WTC11 (cell line): ENCODE measurements at regions not wholly inside any gene's neighbourhood (a gene's known extent, or its start where the extent isn't known, plus 50 kb on each side); places are given as distances from the start of the nearest gene placed in this dataset.

Experiments used
- CTCF ChIP-seq: fragments of 200-600 bp; IDR thresholded peaks from 2 replicates; pipeline ENCODE4 v1.8.0; 2022; ENCODE audit warnings: antibody characterized with exemption
- NFATC4 ChIP-seq: fragments of 250-450 bp; sonication (Bioruptor Pico); IDR thresholded peaks from 2 replicates; pipeline ENCODE4 v1.9.0; 2021; ENCODE audit warnings: mild to moderate bottlenecking
- TCF7 ChIP-seq: sonication (generic); formaldehyde crosslinking; IDR thresholded peaks from 2 replicates; pipeline ENCODE4 v1.8.0; 2022; ENCODE audit warnings: mild to moderate bottlenecking, low read depth, missing genetic modification reagents, moderate library complexity
- ZNF232 ChIP-seq: sonication (generic); formaldehyde crosslinking; IDR thresholded peaks from 2 replicates; pipeline ENCODE4 v1.8.0; 2022; ENCODE audit warnings: mild to moderate bottlenecking, missing genetic modification reagents
- TF ChIP-seq, protein P1 (sequence below): sonication (generic); formaldehyde crosslinking; IDR thresholded peaks from 2 replicates; pipeline ENCODE4 v1.8.0; 2022; ENCODE audit warnings: mild to moderate bottlenecking, missing genetic modification reagents
- TF ChIP-seq, protein P2 (sequence below): sonication (generic); formaldehyde crosslinking; IDR thresholded peaks from 2 replicates; pipeline ENCODE4 v1.8.0; 2023; ENCODE audit warnings: missing genetic modification reagents, mild to moderate bottlenecking, borderline replicate concordance
- TF ChIP-seq, protein P3 (sequence below): sonication (generic); formaldehyde crosslinking; IDR thresholded peaks from 2 replicates; pipeline ENCODE4 v1.8.1; 2022; ENCODE audit warnings: low read depth, missing genetic modification reagents, borderline replicate concordance
- TF ChIP-seq, protein P4 (sequence below): fragments of 250-450 bp; sonication (Bioruptor Pico); IDR thresholded peaks from 2 replicates; pipeline ENCODE4 v1.9.0; 2021; ENCODE audit warnings: mild to moderate bottlenecking, borderline replicate concordance
- TF ChIP-seq, protein P5 (sequence below): sonication (generic); formaldehyde crosslinking; IDR thresholded peaks from 2 replicates; pipeline ENCODE4 v1.8.1; 2023; ENCODE audit warnings: mild to moderate bottlenecking, moderate library complexity, missing genetic modification reagents

DNA sequence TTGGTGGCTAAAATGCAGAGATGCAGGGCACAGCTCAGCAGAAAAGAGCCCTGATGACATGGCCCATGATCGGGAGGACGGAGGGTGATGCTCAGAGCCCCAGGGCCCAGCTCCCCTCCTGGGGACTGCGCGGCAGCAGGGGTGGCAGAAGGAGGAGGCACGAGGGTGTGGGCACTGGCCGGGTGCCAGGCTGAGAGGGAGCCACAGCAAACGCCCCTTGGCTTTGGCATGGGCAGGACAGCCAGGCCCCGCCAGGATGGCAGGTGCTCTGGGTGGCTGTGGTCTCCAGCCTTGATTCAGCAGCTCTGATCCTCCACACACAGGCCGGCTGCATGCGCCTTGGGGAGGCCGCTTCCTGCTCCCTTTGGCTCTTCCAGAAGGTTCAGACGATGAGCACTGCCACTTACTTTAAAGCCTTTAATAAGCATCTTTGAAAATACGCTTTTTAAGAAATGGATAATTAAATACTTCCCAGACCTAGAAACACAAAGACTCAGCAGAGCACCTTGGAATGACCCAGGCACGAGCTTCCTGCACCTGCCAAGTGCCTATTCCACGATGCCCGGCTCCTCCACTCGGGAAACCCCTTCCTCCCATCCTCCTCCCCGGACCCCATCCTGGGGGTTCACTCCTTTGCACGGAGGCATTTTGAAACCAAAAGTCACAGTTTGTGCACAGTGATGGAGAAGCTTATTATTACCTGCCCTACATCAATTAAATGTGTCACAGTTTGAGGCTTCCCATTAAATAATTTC, 78.5 kb upstream of the SNTG2 start:
- TF ChIP-seq, protein P1, sequence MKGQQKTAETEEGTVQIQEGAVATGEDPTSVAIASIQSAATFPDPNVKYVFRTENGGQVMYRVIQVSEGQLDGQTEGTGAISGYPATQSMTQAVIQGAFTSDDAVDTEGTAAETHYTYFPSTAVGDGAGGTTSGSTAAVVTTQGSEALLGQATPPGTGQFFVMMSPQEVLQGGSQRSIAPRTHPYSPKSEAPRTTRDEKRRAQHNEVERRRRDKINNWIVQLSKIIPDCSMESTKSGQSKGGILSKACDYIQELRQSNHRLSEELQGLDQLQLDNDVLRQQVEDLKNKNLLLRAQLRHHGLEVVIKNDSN (CRISPR knock-in tag) = no peak
- no peak for TF ChIP-seq ZNF232
- TF ChIP-seq CTCF = no peak
- TF ChIP-seq, protein P2, sequence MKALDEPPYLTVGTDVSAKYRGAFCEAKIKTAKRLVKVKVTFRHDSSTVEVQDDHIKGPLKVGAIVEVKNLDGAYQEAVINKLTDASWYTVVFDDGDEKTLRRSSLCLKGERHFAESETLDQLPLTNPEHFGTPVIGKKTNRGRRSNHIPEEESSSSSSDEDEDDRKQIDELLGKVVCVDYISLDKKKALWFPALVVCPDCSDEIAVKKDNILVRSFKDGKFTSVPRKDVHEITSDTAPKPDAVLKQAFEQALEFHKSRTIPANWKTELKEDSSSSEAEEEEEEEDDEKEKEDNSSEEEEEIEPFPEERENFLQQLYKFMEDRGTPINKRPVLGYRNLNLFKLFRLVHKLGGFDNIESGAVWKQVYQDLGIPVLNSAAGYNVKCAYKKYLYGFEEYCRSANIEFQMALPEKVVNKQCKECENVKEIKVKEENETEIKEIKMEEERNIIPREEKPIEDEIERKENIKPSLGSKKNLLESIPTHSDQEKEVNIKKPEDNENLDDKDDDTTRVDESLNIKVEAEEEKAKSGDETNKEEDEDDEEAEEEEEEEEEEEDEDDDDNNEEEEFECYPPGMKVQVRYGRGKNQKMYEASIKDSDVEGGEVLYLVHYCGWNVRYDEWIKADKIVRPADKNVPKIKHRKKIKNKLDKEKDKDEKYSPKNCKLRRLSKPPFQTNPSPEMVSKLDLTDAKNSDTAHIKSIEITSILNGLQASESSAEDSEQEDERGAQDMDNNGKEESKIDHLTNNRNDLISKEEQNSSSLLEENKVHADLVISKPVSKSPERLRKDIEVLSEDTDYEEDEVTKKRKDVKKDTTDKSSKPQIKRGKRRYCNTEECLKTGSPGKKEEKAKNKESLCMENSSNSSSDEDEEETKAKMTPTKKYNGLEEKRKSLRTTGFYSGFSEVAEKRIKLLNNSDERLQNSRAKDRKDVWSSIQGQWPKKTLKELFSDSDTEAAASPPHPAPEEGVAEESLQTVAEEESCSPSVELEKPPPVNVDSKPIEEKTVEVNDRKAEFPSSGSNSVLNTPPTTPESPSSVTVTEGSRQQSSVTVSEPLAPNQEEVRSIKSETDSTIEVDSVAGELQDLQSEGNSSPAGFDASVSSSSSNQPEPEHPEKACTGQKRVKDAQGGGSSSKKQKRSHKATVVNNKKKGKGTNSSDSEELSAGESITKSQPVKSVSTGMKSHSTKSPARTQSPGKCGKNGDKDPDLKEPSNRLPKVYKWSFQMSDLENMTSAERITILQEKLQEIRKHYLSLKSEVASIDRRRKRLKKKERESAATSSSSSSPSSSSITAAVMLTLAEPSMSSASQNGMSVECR = no peak
- TF ChIP-seq TCF7 (CRISPR knock-in tag) = no peak
- TF ChIP-seq NFATC4 (CRISPR knock-in tag) = no peak
- TF ChIP-seq, protein P3, sequence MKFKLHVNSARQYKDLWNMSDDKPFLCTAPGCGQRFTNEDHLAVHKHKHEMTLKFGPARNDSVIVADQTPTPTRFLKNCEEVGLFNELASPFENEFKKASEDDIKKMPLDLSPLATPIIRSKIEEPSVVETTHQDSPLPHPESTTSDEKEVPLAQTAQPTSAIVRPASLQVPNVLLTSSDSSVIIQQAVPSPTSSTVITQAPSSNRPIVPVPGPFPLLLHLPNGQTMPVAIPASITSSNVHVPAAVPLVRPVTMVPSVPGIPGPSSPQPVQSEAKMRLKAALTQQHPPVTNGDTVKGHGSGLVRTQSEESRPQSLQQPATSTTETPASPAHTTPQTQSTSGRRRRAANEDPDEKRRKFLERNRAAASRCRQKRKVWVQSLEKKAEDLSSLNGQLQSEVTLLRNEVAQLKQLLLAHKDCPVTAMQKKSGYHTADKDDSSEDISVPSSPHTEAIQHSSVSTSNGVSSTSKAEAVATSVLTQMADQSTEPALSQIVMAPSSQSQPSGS (CRISPR knock-in tag) = no peak
- TF ChIP-seq, protein P4, sequence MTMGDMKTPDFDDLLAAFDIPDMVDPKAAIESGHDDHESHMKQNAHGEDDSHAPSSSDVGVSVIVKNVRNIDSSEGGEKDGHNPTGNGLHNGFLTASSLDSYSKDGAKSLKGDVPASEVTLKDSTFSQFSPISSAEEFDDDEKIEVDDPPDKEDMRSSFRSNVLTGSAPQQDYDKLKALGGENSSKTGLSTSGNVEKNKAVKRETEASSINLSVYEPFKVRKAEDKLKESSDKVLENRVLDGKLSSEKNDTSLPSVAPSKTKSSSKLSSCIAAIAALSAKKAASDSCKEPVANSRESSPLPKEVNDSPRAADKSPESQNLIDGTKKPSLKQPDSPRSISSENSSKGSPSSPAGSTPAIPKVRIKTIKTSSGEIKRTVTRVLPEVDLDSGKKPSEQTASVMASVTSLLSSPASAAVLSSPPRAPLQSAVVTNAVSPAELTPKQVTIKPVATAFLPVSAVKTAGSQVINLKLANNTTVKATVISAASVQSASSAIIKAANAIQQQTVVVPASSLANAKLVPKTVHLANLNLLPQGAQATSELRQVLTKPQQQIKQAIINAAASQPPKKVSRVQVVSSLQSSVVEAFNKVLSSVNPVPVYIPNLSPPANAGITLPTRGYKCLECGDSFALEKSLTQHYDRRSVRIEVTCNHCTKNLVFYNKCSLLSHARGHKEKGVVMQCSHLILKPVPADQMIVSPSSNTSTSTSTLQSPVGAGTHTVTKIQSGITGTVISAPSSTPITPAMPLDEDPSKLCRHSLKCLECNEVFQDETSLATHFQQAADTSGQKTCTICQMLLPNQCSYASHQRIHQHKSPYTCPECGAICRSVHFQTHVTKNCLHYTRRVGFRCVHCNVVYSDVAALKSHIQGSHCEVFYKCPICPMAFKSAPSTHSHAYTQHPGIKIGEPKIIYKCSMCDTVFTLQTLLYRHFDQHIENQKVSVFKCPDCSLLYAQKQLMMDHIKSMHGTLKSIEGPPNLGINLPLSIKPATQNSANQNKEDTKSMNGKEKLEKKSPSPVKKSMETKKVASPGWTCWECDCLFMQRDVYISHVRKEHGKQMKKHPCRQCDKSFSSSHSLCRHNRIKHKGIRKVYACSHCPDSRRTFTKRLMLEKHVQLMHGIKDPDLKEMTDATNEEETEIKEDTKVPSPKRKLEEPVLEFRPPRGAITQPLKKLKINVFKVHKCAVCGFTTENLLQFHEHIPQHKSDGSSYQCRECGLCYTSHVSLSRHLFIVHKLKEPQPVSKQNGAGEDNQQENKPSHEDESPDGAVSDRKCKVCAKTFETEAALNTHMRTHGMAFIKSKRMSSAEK = no peak
- TF ChIP-seq, protein P5, sequence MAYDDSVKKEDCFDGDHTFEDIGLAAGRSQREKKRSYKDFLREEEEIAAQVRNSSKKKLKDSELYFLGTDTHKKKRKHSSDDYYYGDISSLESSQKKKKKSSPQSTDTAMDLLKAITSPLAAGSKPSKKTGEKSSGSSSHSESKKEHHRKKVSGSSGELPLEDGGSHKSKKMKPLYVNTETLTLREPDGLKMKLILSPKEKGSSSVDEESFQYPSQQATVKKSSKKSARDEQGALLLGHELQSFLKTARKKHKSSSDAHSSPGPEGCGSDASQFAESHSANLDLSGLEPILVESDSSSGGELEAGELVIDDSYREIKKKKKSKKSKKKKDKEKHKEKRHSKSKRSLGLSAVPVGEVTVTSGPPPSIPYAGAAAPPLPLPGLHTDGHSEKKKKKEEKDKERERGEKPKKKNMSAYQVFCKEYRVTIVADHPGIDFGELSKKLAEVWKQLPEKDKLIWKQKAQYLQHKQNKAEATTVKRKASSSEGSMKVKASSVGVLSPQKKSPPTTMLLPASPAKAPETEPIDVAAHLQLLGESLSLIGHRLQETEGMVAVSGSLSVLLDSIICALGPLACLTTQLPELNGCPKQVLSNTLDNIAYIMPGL (CRISPR knock-in tag) = no peak
